ENCODE measurements at regions not wholly inside any gene's neighbourhood (a gene's known extent, or its start where the extent isn't known, plus 50 kb on each side); places are given as distances from the start of the nearest gene placed in this dataset.

- 71% methylated on average over 1 of the region's 1 CpG for WGBS (ENCODE audit: insufficient coverage, insufficient replicate concordance, low lambda C conversion rate, missing lambda C conversion rate)
Observed at GRCh38 chr10:9951481-9952257, 1066.0 kb upstream of the CELF2 start.

More at GRCh38 chr10:9951481-9952257, 1066.0 kb upstream of the CELF2 start:
- ATAC-seq: no peak
- no peak for DNase-seq (ENCODE audit: low read depth, low spot score)
- no peaks in the 10 kb centered on the region for H3K4me1 ChIP-seq (ENCODE audit: control insufficient read depth, insufficient read depth, low read length)
- H3K79me2 ChIP-seq (ENCODE audit: control insufficient read depth, insufficient read depth, low read length): no peaks in the 10 kb centered on the region
- H3K4me2 ChIP-seq (ENCODE audit: control insufficient read depth, insufficient read depth): no peak overlapping the region
- H3K9me3 ChIP-seq (replicated peaks; ENCODE audit: control insufficient read depth, insufficient read depth, low read length): no peaks in the 10 kb centered on the region
- SMC1A ChIA-PET (ENCODE audit: uncharacterized antibody, unreplicated experiment): interaction anchor here (0.8 kb wide), 1 partner anchor 13 kb away, joined by 3 read pairs; no protein-coding TSS in a partner anchor
- RAD21 ChIA-PET (ENCODE audit: unreplicated experiment): no interaction called here
- H3K27me3 ChIP-seq (replicated peaks in 1 of 2; ENCODE audit: control insufficient read depth in 2 of 2, insufficient read depth in 2 of 2, low read length in 1 of 2): no peaks in the 10 kb centered on the region
- POLR2A ChIA-PET: no interaction called here
- in situ Hi-C loops (cut with MboI): no loop called here
- no peak overlapping the region for H2AFZ ChIP-seq (ENCODE audit: control insufficient read depth, low read depth, low read length)
- TF ChIP-seq ATF7 (IDR thresholded peaks at IDR 0.05; ENCODE audit: low read depth): no peak
- no peak for TF ChIP-seq BACH1 (IDR thresholded peaks at IDR 0.05; ENCODE audit: borderline replicate concordance)
- no peak for TF ChIP-seq NBN (IDR thresholded peaks at IDR 0.05)
- TF ChIP-seq NR2C1 (IDR thresholded peaks at IDR 0.05): no peak
- no peak for TF ChIP-seq SRF (IDR thresholded peaks at IDR 0.05; ENCODE audit: low read depth in 2 of 2, low read length in 2 of 2)
- no peak for TF ChIP-seq SMC3 (IDR thresholded peaks at IDR 0.05; ENCODE audit: borderline replicate concordance, low read length)
- no peak for TF ChIP-seq TCF12 (IDR thresholded peaks at IDR 0.05; ENCODE audit: low read depth, low read length)
- TF ChIP-seq RCOR1 (conservative IDR thresholded peaks at IDR 0.05; ENCODE audit: low read depth, low read length): no peak
- TF ChIP-seq RELB (IDR thresholded peaks at IDR 0.05; ENCODE audit: low read depth): no peak
- no peak for TF ChIP-seq EED (IDR thresholded peaks at IDR 0.05; ENCODE audit: low read depth)
- no peak for TF ChIP-seq CBX5 (IDR thresholded peaks at IDR 0.05; ENCODE audit: low read depth)
- no peak for TF ChIP-seq IRF3 (IDR thresholded peaks at IDR 0.05)
- TF ChIP-seq, protein P1, sequence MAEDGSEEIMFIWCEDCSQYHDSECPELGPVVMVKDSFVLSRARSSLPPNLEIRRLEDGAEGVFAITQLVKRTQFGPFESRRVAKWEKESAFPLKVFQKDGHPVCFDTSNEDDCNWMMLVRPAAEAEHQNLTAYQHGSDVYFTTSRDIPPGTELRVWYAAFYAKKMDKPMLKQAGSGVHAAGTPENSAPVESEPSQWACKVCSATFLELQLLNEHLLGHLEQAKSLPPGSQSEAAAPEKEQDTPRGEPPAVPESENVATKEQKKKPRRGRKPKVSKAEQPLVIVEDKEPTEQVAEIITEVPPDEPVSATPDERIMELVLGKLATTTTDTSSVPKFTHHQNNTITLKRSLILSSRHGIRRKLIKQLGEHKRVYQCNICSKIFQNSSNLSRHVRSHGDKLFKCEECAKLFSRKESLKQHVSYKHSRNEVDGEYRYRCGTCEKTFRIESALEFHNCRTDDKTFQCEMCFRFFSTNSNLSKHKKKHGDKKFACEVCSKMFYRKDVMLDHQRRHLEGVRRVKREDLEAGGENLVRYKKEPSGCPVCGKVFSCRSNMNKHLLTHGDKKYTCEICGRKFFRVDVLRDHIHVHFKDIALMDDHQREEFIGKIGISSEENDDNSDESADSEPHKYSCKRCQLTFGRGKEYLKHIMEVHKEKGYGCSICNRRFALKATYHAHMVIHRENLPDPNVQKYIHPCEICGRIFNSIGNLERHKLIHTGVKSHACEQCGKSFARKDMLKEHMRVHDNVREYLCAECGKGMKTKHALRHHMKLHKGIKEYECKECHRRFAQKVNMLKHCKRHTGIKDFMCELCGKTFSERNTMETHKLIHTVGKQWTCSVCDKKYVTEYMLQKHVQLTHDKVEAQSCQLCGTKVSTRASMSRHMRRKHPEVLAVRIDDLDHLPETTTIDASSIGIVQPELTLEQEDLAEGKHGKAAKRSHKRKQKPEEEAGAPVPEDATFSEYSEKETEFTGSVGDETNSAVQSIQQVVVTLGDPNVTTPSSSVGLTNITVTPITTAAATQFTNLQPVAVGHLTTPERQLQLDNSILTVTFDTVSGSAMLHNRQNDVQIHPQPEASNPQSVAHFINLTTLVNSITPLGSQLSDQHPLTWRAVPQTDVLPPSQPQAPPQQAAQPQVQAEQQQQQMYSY (CRISPR knock-in tag; IDR thresholded peaks at IDR 0.05): no peak
- no peak for TF ChIP-seq EGR1 (IDR thresholded peaks at IDR 0.05; ENCODE audit: borderline replicate concordance in 1 of 2, low read depth in 2 of 2, low read length in 2 of 2)
- TF ChIP-seq RBBP5 (conservative IDR thresholded peaks at IDR 0.05): no peak
- TF ChIP-seq ZNF207 (IDR thresholded peaks at IDR 0.05; ENCODE audit: borderline replicate concordance): no peak
- H3K27ac ChIP-seq (ENCODE audit: control insufficient read depth, insufficient read depth): no peak overlapping the region
- BruUV-seq (replicated peaks): no TSS peak
- CTCF ChIA-PET: no interaction called here
- no peaks in the 10 kb centered on the region for H4K20me1 ChIP-seq (ENCODE audit: control insufficient read depth, insufficient read depth)
- no peaks in the 10 kb centered on the region for H3K36me3 ChIP-seq (ENCODE audit: control insufficient read depth in 2 of 2, insufficient read depth in 2 of 2, low read length in 1 of 2)
- H3K4me3 ChIP-seq: no peak overlapping the region
- H3K9ac ChIP-seq (ENCODE audit: control insufficient read depth, insufficient read depth, low read length): no peak overlapping the region
- no peak for FAIRE-seq
- intact Hi-C loops (cut with micrococcal nuclease; ENCODE audit: unreplicated experiment): no loop called here
